ENCODE measurements at regions not wholly inside any gene's neighbourhood (a gene's known extent, or its start where the extent isn't known, plus 50 kb on each side); places are given as distances from the start of the nearest gene placed in this dataset.

DNA sequence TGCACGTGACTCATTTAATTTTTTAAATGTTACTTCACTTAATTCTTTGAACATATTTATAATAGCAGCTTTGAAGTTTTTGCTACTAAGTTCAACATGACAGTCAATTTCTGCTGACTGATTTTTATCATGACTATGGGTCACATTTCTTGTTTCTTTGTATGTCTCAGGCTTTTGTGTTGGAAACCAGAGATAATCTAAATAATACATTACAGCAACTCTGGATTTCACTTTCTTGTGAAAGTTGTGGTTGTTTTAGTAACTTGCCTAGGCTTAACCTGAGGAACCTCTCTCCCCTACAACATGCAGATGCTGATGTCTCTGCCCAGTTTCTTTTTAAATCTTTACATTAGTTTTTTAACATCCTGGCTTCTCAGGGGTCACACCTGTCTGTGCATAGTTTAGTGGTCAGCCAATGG, 180.8 kb downstream of the CCDC71L start:
- TF ChIP-seq, protein P1, sequence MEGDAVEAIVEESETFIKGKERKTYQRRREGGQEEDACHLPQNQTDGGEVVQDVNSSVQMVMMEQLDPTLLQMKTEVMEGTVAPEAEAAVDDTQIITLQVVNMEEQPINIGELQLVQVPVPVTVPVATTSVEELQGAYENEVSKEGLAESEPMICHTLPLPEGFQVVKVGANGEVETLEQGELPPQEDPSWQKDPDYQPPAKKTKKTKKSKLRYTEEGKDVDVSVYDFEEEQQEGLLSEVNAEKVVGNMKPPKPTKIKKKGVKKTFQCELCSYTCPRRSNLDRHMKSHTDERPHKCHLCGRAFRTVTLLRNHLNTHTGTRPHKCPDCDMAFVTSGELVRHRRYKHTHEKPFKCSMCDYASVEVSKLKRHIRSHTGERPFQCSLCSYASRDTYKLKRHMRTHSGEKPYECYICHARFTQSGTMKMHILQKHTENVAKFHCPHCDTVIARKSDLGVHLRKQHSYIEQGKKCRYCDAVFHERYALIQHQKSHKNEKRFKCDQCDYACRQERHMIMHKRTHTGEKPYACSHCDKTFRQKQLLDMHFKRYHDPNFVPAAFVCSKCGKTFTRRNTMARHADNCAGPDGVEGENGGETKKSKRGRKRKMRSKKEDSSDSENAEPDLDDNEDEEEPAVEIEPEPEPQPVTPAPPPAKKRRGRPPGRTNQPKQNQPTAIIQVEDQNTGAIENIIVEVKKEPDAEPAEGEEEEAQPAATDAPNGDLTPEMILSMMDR (optimal IDR thresholded peaks at IDR 0.05 in 1 of 3, IDR thresholded peaks at IDR 0.05 in 1 of 3, conservative IDR thresholded peaks at IDR 0.05 in 1 of 3; ENCODE audit: extremely low read depth in 1 of 3, insufficient read depth in 2 of 3, low read length in 3 of 3) = no peak
- TF ChIP-seq EZH2 (IDR thresholded peaks at IDR 0.05; ENCODE audit: low read length) = no peak
